AG09319 (cell line): ENCODE measurements at regions not wholly inside any gene's neighbourhood (a gene's known extent, or its start where the extent isn't known, plus 50 kb on each side); places are given as distances from the start of the nearest gene placed in this dataset.
"Not testable (repeated sequence)": the region's sequence is repeated elsewhere in the genome, so short reads cannot be mapped to it uniquely, and the experiment has no call there.

ENCODE experiments used
- DNase-seq: peaks from one replicate; pipeline ENCODE4 v3.0.0-alpha.2; 2010; ENCODE audit warnings: low read depth; ENCODE audit errors: extremely low read depth
- CTCF ChIP-seq: IDR thresholded peaks from 2 replicates; pipeline ENCODE4 v1.5.1; 2011; ENCODE audit warnings: low read depth, mild to moderate bottlenecking, inconsistent platforms, low read length, moderate library complexity

- TF ChIP-seq CTCF: no peak
- no peak for DNase-seq
These were observed 480.2 kb downstream of the FAT4 start for GRCh38 chr4:125794989-125795388.

- TF ChIP-seq CTCF: no peak
- DNase-seq: no peak
These were observed 481.4 kb downstream of the FAT4 start for GRCh38 chr4:125796138-125796537.

GRCh38 chr4:125797621-125798020 is 482.9 kb downstream of the FAT4 start:
- DNase-seq: not testable (repeated sequence)

GRCh38 chr4:125801373-125801772 is 486.6 kb downstream of the FAT4 start:
- no peak for DNase-seq
- no peak for TF ChIP-seq CTCF

- TF ChIP-seq CTCF: no peak
- DNase-seq: no peak
These were observed 487.2 kb downstream of the FAT4 start for GRCh38 chr4:125801924-125802323.

GRCh38 chr4:125808022-125808421 is 493.3 kb downstream of the FAT4 start:
- no peak for DNase-seq
- no peak for TF ChIP-seq CTCF

GRCh38 chr4:125808570-125808969 is 493.8 kb downstream of the FAT4 start:
- DNase-seq: no peak
- no peak for TF ChIP-seq CTCF

- TF ChIP-seq CTCF: no peak
These were observed 497.1 kb downstream of the FAT4 start for GRCh38 chr4:125811892-125812291.

More at GRCh38 chr4:125811892-125812291, 497.1 kb downstream of the FAT4 start:
- no peak for DNase-seq
